IgD-negative memory B cell (primary cell): ENCODE measurements at regions not wholly inside any gene's neighbourhood (a gene's known extent, or its start where the extent isn't known, plus 50 kb on each side); places are given as distances from the start of the nearest gene placed in this dataset.
"Not testable (repeated sequence)": the region's sequence is repeated elsewhere in the genome, so short reads cannot be mapped to it uniquely, and the experiment has no call there.

Experiments
- H3K27ac Mint-ChIP-seq, 3 donors: one replicate each; pipeline ENCODE4 v1.8.0; 2020 to 2022; ENCODE audit warnings: mild to moderate bottlenecking in 3 of 3, mixed read lengths in 3 of 3, moderate library complexity in 1 of 3
- H3K27me3 Mint-ChIP-seq: one replicate; pipeline ENCODE4 v1.8.0; 2021; ENCODE audit warnings: mixed read lengths
- H3K36me3 Mint-ChIP-seq: one replicate; pipeline ENCODE4 v1.8.0; 2020; ENCODE audit warnings: mild to moderate bottlenecking, mixed read lengths
- H3K4me1 Mint-ChIP-seq, 3 donors: one replicate each; pipeline ENCODE4 v1.8.0; 2020 to 2022; ENCODE audit warnings: mixed read lengths in 3 of 3, mild to moderate bottlenecking in 1 of 3
- H3K4me3 Mint-ChIP-seq, 4 donors: one replicate each; pipeline ENCODE4 v1.8.0; 2020 to 2022; ENCODE audit warnings: mild to moderate bottlenecking in 4 of 4, mixed read lengths in 4 of 4, moderate library complexity in 3 of 4
- H3K9me3 Mint-ChIP-seq, 3 donors: one replicate each; pipeline ENCODE4 v1.8.0; 2020 to 2021; ENCODE audit warnings: mixed read lengths in 3 of 3, mild to moderate bottlenecking in 1 of 3

DNA sequence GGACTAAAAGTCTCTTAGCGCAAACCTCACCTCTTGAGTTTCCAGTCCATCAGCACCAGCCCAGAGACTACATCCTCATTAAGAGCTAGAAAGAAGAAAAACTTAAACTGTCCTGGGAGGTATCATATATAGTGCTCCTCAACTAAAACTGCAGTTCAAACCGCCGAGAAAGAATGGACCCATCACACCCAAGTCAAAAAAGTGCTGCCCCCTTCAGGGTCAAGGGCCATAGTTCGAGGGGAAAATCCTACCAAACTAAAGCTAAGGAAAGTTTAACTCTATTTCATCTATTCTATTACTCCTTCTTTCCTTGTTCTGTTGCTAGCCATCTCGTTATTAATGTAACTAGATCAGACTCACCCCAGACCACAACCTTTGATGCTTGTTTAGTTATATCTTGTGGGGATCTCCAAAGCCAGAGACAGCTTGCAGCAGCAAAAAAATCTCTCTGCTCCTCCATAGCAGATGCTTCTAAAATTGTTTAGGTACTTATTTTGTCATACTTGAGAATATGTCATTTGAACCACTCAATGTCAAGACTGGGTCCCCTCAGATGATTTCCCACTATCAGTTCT, 134.5 kb upstream of the RMP24 start:
- Mint-ChIP-seq H3K4me3 (no peak overlapping the region), H3K27me3 (no peaks in the 10 kb centered on the region), H3K27ac (no peak overlapping the region), H3K9me3 (peaks cover 2 to 7% (median 6%) of the 10 kb centered on the region in 3 donors), H3K36me3 (peaks cover 3% of the 10 kb centered on the region), H3K4me1 (peaks cover 0 to 13% (median 7%) of the 10 kb centered on the region in 3 donors)

DNA sequence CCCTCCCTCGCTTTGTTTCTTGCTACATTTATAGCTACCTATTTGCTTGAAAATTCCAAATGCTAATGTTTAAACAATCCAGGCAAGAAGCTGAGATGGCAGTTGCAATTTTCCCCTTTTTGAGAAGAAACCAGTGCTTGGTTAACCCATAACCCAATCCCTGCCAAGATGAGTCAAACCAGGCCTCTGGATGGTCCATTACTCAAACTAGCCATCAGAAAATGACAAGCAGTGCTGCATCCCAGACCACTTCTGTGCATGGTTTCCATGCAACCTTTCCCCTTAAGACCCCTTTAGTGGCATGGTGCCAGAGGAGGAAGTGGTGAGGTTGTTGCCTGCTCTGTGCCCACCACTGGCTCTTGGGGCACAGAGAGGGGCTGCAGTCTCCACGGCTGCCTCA, 131.2 kb upstream of the RMP24 start:
- Mint-ChIP-seq H3K4me3 (peak overlapping the region in 1 of 4 donors; percentile 56), H3K4me1 (peaks cover 0 to 5% (median 2%) of the 10 kb centered on the region in 3 donors), H3K9me3 (peaks cover 0 to 6% (median 0%) of the 10 kb centered on the region in 3 donors), H3K27ac (no peak overlapping the region), H3K36me3 (no peaks in the 10 kb centered on the region), H3K27me3 (peaks cover 2% of the 10 kb centered on the region)

DNA sequence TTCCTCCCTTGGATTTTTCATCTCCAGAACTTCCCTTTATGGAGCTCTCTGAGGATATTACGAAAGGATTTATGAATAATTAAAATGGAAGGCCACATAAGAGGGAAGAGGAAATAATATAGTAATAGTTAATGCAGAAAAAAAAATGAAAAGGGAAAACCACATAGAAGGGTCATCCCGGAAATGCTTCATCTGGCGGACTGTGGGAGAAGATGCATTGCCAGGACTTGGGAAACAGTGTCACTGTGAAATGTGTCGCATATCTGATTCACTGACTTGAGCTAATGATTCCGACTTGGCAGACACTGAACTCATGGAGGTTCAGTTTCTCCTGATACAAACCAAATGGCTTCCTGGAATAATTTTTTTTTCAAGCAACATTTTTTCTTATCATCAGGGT, 129.9 kb upstream of the RMP24 start:
- peaks cover 0 to 3% (median 0%) of the 10 kb centered on the region in 3 donors for H3K4me1 Mint-ChIP-seq
- H3K4me3 Mint-ChIP-seq: no peak overlapping the region
- no peaks in the 10 kb centered on the region for H3K36me3 Mint-ChIP-seq
- peaks cover 2% of the 10 kb centered on the region for H3K27me3 Mint-ChIP-seq
- H3K27ac Mint-ChIP-seq: no peak overlapping the region
- H3K9me3 Mint-ChIP-seq: peaks cover 0 to 6% (median 0%) of the 10 kb centered on the region in 3 donors

DNA sequence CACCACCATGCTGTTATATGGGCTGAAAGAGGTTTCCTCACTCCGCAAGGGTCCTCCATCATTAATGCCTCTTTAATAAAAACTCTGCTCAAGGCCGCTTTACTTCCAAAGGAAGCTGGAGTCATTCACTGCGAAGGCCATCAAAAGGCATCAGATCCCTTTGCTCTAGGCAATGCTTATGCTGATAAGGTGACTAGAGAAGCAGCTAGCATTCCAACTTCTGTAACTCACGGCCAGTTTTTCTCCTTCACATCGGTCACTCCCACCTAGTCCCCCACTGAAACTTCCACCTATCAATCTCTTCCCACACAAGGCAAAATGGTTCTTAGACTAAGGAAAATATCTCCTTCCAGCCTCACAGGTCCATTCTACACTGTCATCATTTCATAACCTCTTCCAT, 124.2 kb upstream of the RMP24 start:
- not testable (repeated sequence) for H3K4me3 Mint-ChIP-seq, H3K36me3 Mint-ChIP-seq, H3K27me3 Mint-ChIP-seq, H3K9me3 Mint-ChIP-seq, H3K27ac Mint-ChIP-seq, H3K4me1 Mint-ChIP-seq

DNA sequence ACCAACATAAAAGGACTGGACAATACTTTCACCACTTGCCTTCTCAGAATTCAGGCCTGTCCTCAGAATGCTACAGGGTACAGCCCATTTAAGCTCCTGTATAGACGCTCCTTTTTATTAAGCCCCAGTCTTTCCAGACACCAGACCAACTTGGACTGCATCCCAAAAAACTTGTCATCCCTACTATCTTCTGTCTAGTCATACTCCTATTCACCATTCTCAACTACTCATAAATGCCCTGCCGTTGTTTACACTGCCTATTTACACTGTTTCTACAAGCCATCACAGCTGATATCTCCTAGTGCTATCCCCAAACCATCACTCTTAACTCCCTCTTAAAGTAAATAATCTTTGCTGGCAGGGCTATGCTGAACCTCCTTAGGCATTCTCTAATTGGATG, 123.2 kb upstream of the RMP24 start:
- H3K9me3 Mint-ChIP-seq, H3K27ac Mint-ChIP-seq, H3K4me3 Mint-ChIP-seq, H3K4me1 Mint-ChIP-seq, H3K27me3 Mint-ChIP-seq, H3K36me3 Mint-ChIP-seq: not testable (repeated sequence)

DNA sequence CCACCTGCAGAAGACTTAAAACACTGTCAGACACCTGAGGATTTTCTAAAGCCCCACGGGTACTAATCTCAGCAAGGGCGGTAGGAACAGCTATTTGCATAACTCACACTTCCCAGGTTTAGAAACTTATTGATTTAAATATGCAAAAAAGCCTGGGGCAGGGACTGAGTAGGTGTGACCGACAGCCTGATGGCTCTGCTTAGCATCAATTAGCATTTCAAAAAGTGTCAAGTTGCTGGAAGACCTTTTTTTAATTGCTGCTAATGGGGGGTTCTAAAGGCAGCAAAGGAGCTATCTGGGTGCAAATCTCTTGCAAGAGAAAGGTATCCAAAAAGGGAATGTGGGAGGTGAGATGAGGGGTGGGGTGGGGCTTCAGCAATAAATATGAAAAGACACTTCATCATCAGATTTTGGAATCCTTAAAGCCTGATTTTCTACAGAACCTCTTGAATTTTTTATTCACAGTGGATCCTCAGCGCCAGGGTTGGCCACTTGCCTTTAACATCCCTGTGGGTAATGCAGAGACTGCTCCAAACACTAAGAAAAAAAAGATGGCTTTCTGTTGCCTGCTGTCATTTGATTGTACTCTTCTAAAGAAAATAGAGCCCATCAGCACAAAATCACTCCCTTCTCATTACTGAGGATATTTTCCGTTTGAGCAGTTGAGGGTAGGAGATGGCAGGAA, 121.1 kb upstream of the RMP24 start:
- Mint-ChIP-seq H3K4me1 (peaks cover 0 to 3% (median 0%) of the 10 kb centered on the region in 3 donors), H3K27ac (no peak overlapping the region), H3K4me3 (no peak overlapping the region), H3K9me3 (peaks cover 0 to 7% (median 2%) of the 10 kb centered on the region in 3 donors), H3K27me3 (peaks cover 9% of the 10 kb centered on the region), H3K36me3 (no peaks in the 10 kb centered on the region)

DNA sequence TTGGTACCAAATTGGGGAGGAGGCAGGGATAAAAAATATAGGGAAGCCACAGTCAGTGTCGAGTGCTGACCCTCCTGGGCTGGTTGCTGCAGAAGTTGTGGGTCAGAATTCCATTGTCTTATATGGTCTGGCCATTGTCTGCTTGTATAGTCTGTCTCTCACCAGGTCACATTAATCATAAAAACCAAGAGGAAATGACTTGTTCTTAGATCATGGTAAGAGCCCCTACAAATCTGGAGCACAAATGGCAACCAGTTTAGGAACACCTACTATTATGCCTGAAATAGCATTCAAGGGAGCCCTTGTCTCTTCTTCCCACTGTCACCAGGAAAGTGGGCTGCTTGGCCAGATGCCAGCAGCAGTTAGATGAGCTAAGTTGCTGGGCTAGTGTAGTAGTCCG, 119.7 kb upstream of the RMP24 start:
- Mint-ChIP-seq H3K27ac (no peak overlapping the region), H3K36me3 (no peaks in the 10 kb centered on the region), H3K4me1 (peaks cover 0 to 3% (median 0%) of the 10 kb centered on the region in 3 donors), H3K27me3 (peaks cover 9% of the 10 kb centered on the region), H3K9me3 (peaks cover 0 to 9% (median 2%) of the 10 kb centered on the region in 3 donors), H3K4me3 (no peak overlapping the region)

DNA sequence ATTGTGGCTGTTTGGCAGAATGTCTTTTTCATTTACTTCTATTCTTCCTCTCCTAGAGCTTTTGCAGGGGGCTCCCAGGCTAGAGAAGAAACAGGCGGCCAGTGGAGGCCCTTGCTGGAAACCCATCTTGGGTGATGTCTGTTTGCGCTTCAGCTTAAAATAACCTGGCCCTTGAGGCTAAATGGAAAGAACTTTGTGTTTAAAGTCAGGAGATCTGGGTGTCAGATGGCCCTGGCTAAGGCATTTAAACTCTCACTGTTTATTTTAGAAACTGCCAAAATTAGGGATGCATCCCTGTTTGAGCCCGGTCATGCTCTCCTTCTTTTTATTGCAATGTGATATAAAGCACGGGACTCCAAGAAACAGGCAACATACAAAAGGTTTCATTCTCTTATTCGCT, 118.4 kb upstream of the RMP24 start:
- Mint-ChIP-seq H3K4me3 (no peak overlapping the region), H3K4me1 (peaks cover 0 to 3% (median 0%) of the 10 kb centered on the region in 3 donors), H3K9me3 (peaks cover 0 to 9% (median 2%) of the 10 kb centered on the region in 3 donors), H3K27me3 (peaks cover 9% of the 10 kb centered on the region), H3K27ac (no peak overlapping the region), H3K36me3 (peaks cover under 1% of the 10 kb centered on the region)

DNA sequence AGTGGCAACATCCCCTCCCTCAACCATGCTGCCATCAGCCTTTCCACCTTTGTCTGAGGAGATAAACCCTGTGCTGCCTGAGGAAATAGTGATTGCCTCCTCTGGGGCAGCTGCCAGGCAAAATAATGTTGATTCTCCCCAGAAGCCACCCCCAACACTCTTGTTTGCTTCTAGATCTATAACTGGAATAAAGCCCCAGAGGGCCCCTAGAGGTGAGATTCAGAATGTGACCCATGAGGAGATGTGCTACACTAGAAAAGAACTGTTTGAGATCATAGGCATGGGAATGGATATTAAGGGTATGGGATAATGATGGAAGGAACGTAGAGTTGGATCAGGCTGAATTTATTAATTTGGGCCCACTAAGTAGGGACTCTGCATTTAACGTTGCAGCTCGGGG, 116.3 kb upstream of the RMP24 start:
- Mint-ChIP-seq H3K4me3 (no peak overlapping the region), H3K9me3 (peaks cover 0 to 9% (median 2%) of the 10 kb centered on the region in 3 donors), H3K27me3 (peaks cover 9% of the 10 kb centered on the region), H3K4me1 (no peaks in the 10 kb centered on the region), H3K27ac (no peak overlapping the region), H3K36me3 (peaks cover 1% of the 10 kb centered on the region)

DNA sequence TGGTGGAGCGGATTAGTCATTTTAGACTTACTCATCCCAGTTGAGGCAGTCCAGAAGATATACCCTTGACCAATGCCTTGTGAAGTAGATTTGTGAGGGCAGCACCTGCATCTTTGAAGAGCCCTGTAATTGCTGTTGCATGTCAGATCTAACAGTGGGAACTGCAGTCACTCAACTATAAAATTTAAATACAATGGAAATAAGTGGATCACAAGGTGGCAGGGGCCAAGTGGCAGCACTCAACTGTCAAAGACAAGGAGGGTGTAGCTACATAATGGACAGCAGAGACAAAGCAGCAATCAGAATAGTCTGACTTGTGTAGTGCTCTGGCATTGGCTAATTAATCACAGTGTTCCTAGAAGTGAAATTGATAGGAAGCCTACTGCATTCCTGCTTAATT, 115.8 kb upstream of the RMP24 start:
- not testable (repeated sequence) for H3K9me3 Mint-ChIP-seq, H3K4me1 Mint-ChIP-seq, H3K27ac Mint-ChIP-seq, H3K27me3 Mint-ChIP-seq, H3K36me3 Mint-ChIP-seq, H3K4me3 Mint-ChIP-seq

DNA sequence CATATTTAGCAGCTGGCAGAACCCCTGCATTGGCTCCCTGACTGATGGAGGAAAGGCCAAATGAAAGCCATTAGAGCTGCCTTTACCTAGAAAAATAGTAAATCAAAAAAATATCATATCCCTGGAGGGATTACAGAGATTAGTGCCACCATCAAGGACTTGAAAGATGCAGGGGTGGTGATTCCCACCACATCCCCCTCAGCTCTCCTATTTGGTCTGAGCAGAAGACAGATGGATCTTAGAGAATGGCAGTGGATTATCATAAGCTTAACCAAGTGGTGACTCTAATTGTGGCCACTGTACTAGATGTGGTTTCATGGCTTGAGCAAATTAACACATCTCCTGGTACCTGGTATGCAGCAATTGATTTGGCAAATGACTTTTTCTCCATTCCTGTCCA, 114.9 kb upstream of the RMP24 start:
- not testable (repeated sequence) for H3K9me3 Mint-ChIP-seq, H3K27me3 Mint-ChIP-seq, H3K27ac Mint-ChIP-seq, H3K4me1 Mint-ChIP-seq, H3K4me3 Mint-ChIP-seq, H3K36me3 Mint-ChIP-seq

DNA sequence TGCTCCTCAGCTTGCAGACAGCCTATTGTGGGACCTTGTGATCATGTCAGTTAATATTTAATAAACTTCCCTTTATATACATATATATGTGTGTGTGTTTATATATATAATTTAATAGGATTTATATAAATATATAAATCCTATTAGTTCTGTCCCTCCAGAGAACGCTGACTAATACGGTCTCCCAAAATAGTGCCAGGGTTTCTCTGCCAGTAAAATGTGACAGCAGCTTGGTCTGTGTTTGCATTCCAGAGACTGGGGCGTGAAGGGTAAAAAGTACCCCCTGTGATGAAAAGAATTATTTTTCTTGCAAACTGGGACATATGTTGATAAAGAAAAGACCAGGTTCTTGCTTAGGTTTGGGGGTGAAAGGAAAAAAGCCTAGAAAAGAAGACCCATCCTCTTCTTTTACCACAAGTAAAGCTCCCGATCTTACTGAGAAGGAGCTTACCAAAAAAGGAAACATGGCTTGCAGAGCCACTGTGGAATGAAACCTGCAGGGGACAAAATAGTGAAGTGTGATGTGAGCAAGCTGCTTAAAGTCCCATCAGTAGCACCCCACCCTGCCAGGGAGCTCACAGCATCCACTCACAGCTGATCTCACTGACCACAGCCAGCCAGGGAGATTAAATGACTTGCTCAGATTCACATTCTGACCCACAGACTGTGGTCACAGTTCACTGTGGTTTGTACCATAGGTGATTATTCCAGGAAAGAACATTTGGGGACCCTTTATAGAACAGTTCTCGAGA, 110.9 kb upstream of the RMP24 start:
- H3K9me3 Mint-ChIP-seq: peaks cover 0 to under 1% (median 0%) of the 10 kb centered on the region in 3 donors
- no peak overlapping the region for H3K27ac Mint-ChIP-seq
- H3K4me1 Mint-ChIP-seq: no peaks in the 10 kb centered on the region
- H3K4me3 Mint-ChIP-seq: no peak overlapping the region
- peaks cover 1% of the 10 kb centered on the region for H3K36me3 Mint-ChIP-seq
- no peaks in the 10 kb centered on the region for H3K27me3 Mint-ChIP-seq

DNA sequence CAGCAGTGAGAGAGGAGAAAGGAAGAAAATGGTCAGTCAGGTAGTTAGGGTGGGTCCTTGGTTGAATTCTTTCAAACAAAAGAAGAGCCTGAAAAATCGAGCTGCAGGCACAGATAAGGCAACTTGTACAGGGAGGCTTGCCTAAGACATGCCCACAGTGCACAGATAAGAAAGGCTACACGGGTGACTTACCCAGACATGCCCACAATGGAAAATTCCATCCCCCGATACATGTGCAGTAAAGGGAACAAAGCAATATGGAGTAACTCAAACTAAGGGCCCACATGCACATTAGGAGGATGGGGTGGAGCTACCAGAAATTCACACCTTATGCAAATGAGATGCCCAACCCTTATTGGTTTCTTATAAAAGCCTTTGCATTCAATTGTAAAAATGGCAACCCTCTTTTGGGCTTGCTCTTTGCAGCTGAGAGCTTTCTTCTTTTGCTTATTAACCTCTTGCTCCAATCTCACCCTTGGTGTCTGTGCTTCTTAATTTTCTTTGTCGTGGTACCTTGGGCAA, 110.3 kb upstream of the RMP24 start:
- Mint-ChIP-seq H3K9me3 (no peaks in the 10 kb centered on the region), H3K27me3 (no peaks in the 10 kb centered on the region), H3K27ac (no peak overlapping the region), H3K36me3 (peaks cover 1% of the 10 kb centered on the region), H3K4me1 (no peaks in the 10 kb centered on the region), H3K4me3 (no peak overlapping the region)

DNA sequence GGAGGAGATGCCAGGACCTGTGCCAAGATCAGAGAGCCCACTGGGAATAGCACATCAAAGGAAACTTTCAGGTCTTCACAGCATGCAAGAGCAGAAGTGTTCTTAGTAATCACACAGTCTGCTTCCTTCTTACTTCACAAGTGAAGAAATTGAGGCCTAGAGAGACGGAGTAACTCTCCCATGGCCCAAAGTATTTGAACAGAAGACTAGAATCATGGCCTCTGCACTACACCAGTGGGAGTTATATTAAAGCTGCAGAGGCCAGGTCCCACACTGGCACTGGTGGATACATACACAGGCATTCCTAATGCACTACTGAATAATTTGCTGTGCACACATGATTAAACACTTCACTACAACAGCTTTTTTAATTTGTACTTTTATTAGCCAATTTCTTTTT, 107.6 kb upstream of the RMP24 start:
- H3K4me1 Mint-ChIP-seq: no peaks in the 10 kb centered on the region
- H3K27ac Mint-ChIP-seq: no peak overlapping the region
- H3K36me3 Mint-ChIP-seq: no peaks in the 10 kb centered on the region
- H3K4me3 Mint-ChIP-seq: no peak overlapping the region
- no peaks in the 10 kb centered on the region for H3K27me3 Mint-ChIP-seq
- no peaks in the 10 kb centered on the region for H3K9me3 Mint-ChIP-seq

DNA sequence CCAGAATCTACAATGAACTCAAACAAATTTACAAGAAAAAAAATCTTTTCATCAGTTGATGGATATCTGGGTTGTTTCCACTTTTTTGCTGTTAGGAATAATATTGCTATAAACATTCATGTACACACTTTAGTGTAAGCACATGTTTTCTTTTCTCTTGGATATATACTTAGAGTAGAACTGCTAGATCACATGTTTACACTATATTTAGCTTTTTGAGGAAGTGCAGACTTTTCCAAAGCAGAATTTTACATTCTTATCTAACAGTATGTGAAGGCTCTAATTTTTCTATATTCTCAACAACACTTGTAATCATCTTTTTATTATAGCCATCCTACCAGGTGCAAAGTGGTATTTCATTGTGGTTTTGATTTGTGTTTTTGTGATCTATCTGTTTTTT, 103.6 kb upstream of the RMP24 start:
- no peaks in the 10 kb centered on the region for H3K4me1 Mint-ChIP-seq
- H3K27me3 Mint-ChIP-seq: peaks cover 12% of the 10 kb centered on the region
- H3K27ac Mint-ChIP-seq: no peak overlapping the region
- no peak overlapping the region for H3K4me3 Mint-ChIP-seq
- H3K36me3 Mint-ChIP-seq: peaks cover 2% of the 10 kb centered on the region
- H3K9me3 Mint-ChIP-seq: peaks cover 2 to 15% (median 7%) of the 10 kb centered on the region in 3 donors
